Aorta (tissue), 5 donors: ENCODE measurements at regions not wholly inside any gene's neighbourhood (a gene's known extent, or its start where the extent isn't known, plus 50 kb on each side); places are given as distances from the start of the nearest gene placed in this dataset.

Source experiments
- ATAC-seq: fragments of 200-7000 bp; cut with Tn5 transposase; one replicate; pipeline ENCODE4 v1.9.1; 2022; ENCODE audit warnings: moderate library complexity; ENCODE audit not compliant: low FRiP score
- DNase-seq, 2 donors: peaks; one replicate each; pipeline ENCODE4 v3.0.0-alpha.2; 2020
- H3K27ac ChIP-seq, 2 donors: one replicate each; pipeline ENCODE4 v1.5.1; 2013; ENCODE audit warnings: low read length in 2 of 2, mild to moderate bottlenecking in 2 of 2, moderate library complexity in 2 of 2, control low read depth in 1 of 2, inconsistent platforms in 1 of 2, low read depth in 1 of 2
- H3K27me3 ChIP-seq, 2 donors: one replicate each; pipeline ENCODE4 v1.6.1; 2013; ENCODE audit warnings: control low read depth in 1 of 2, low read length in 1 of 2, mild to moderate bottlenecking in 1 of 2, moderate library complexity in 1 of 2; ENCODE audit not compliant: insufficient read depth in 2 of 2, control insufficient read depth in 1 of 2
- H3K36me3 ChIP-seq, 2 donors: one replicate each; pipeline ENCODE4 v1.6.1; 2013; ENCODE audit warnings: control low read depth in 1 of 2, low read length in 1 of 2, mild to moderate bottlenecking in 1 of 2; ENCODE audit not compliant: insufficient read depth in 2 of 2, control insufficient read depth in 1 of 2
- H3K4me1 ChIP-seq, 2 donors: one replicate each; pipeline ENCODE4 v1.6.1; 2013; ENCODE audit warnings: low read length in 2 of 2, control low read depth in 1 of 2, mild to moderate bottlenecking in 1 of 2, moderate library complexity in 1 of 2; ENCODE audit not compliant: insufficient read depth in 2 of 2, control insufficient read depth in 1 of 2
- H3K4me3 ChIP-seq, 2 donors: one replicate each; pipeline ENCODE4 v1.5.1; 2013; ENCODE audit warnings: low read length in 2 of 2, control low read depth in 1 of 2, mild to moderate bottlenecking in 1 of 2
- H3K9me3 ChIP-seq: one replicate; pipeline ENCODE4 v1.6.1; 2013; ENCODE audit warnings: mild to moderate bottlenecking, low read length; ENCODE audit not compliant: control insufficient read depth
- WGBS, 2 donors: extraction: QIAGEN DNeasy Blood & Tissue Kit; methylation state at CpG; one replicate each; pipeline ENCODE4 v1.1.7; 2013; 5-methylcytosine and 5-hydroxymethylcytosine counted together
- intact Hi-C, 2 donors: fragments of 100-400 bp; cut with DNase I; formaldehyde crosslinking; loops; one replicate each; pipeline versions ENCODE4 v1.14.2 to v1.15.0; 2022
- donor health status: healthy with polysubstance abuse.
- donor health status: Bipolar disorder and iron deficiency.
- donor health status: DM: no; HTN: no; CAD: no.
- donor health status: DM: no; HTN: no; CAD: no.
- donor health status: DM: yes; HTN: yes; CAD: no.

GRCh38 chr6:144834426-144835038, 549.4 kb downstream of the UTRN start:
- intact Hi-C loops, result no loop called here
- Histone ChIP-seq H3K4me1 (no peaks in the 10 kb centered on the region), H3K27me3 (no peaks in the 10 kb centered on the region), H3K27ac (no peak overlapping the region), H3K36me3 (peaks cover 7 to 9% of the 10 kb centered on the region in 2 donors), H3K4me3 (no peak overlapping the region), H3K9me3 (no peaks in the 10 kb centered on the region)
- DNase-seq (no peak), ATAC-seq (no peak)
- WGBS, 2 donors, result 73 to 76% methylated on average over 6 of the region's 6 CpGs

- Histone ChIP-seq H3K27ac (no peak overlapping the region), H3K27me3 (no peaks in the 10 kb centered on the region), H3K36me3 (peaks cover 7 to 10% of the 10 kb centered on the region in 2 donors), H3K4me3 (no peak overlapping the region), H3K4me1 (no peaks in the 10 kb centered on the region), H3K9me3 (no peaks in the 10 kb centered on the region)
- DNase-seq, result no peak
- no peak for ATAC-seq
- 91 to 94% methylated on average over 6 of the region's 6 CpGs for WGBS, 2 donors
- intact Hi-C loops, result no loop called here
These were observed 550.3 kb downstream of the UTRN start for GRCh38 chr6:144835322-144835973.

GRCh38 chr6:144840619-144841018, 555.5 kb downstream of the UTRN start:
- Histone ChIP-seq H3K4me1 (no peaks in the 10 kb centered on the region), H3K27me3 (no peaks in the 10 kb centered on the region), H3K27ac (no peak overlapping the region), H3K9me3 (no peaks in the 10 kb centered on the region), H3K4me3 (no peak overlapping the region), H3K36me3 (peaks cover 3 to 8% of the 10 kb centered on the region in 2 donors)
- intact Hi-C loops, result no loop called here
- DNase-seq, result no peak
- WGBS, 2 donors, result 82 to 89% methylated on average over 10 of the region's 10 CpGs
- no peak for ATAC-seq

- Histone ChIP-seq H3K4me1 (no peaks in the 10 kb centered on the region), H3K27me3 (no peaks in the 10 kb centered on the region), H3K9me3 (no peaks in the 10 kb centered on the region), H3K36me3 (peaks cover 0 to 6% of the 10 kb centered on the region in 2 donors), H3K4me3 (no peak overlapping the region), H3K27ac (no peak overlapping the region)
- ATAC-seq (no peak), DNase-seq (no peak)
- intact Hi-C loops, result no loop called here
- 56 to 70% methylated on average over 1 of the region's 1 CpG for WGBS, 2 donors
These were observed 558.6 kb downstream of the UTRN start for GRCh38 chr6:144843701-144844100.

GRCh38 chr6:144844596-144844995, 559.5 kb downstream of the UTRN start:
- WGBS, 2 donors, result 63 to 70% methylated on average over 3 of the region's 3 CpGs
- DNase-seq, result no peak
- Histone ChIP-seq H3K4me3 (no peak overlapping the region), H3K36me3 (peaks cover 0 to 3% of the 10 kb centered on the region in 2 donors), H3K27ac (no peak overlapping the region), H3K9me3 (no peaks in the 10 kb centered on the region), H3K27me3 (no peaks in the 10 kb centered on the region), H3K4me1 (no peaks in the 10 kb centered on the region)
- intact Hi-C loops, result no loop called here
- ATAC-seq, result no peak

- Histone ChIP-seq H3K27ac (no peak overlapping the region), H3K4me3 (no peak overlapping the region), H3K9me3 (no peaks in the 10 kb centered on the region), H3K27me3 (no peaks in the 10 kb centered on the region), H3K4me1 (no peaks in the 10 kb centered on the region), H3K36me3 (peaks cover 0 to 4% of the 10 kb centered on the region in 2 donors)
- no peak for DNase-seq
- ATAC-seq, result no peak
- intact Hi-C loops, result no loop called here
These were observed 560.1 kb downstream of the UTRN start for GRCh38 chr6:144845186-144845585.

GRCh38 chr6:144847916-144848315, 562.8 kb downstream of the UTRN start:
- Histone ChIP-seq H3K4me3 (no peak overlapping the region), H3K4me1 (no peaks in the 10 kb centered on the region), H3K27me3 (no peaks in the 10 kb centered on the region), H3K27ac (no peak overlapping the region), H3K9me3 (no peaks in the 10 kb centered on the region), H3K36me3 (peaks cover 2 to 3% of the 10 kb centered on the region in 2 donors)
- no peak for ATAC-seq
- intact Hi-C loops, result no loop called here
- no peak for DNase-seq
- WGBS, 2 donors, result 90 to 97% methylated on average over 2 of the region's 2 CpGs

- Histone ChIP-seq H3K4me3 (no peak overlapping the region), H3K36me3 (peaks cover 2 to 3% of the 10 kb centered on the region in 2 donors), H3K4me1 (no peaks in the 10 kb centered on the region), H3K27me3 (no peaks in the 10 kb centered on the region), H3K27ac (no peak overlapping the region), H3K9me3 (no peaks in the 10 kb centered on the region)
- DNase-seq (no peak), ATAC-seq (no peak)
- intact Hi-C loops, result no loop called here
- 98% methylated on average over 2 of the region's 2 CpGs for WGBS, 2 donors
These were observed 564.8 kb downstream of the UTRN start for GRCh38 chr6:144849920-144850319.

GRCh38 chr6:144853603-144854002, 568.5 kb downstream of the UTRN start:
- H3K27ac ChIP-seq, result no peak overlapping the region
- no peaks in the 10 kb centered on the region for H3K4me1 ChIP-seq
- H3K9me3 ChIP-seq, result no peaks in the 10 kb centered on the region
- WGBS, 2 donors, result 78 to 83% methylated on average over 4 of the region's 4 CpGs
- no peak for DNase-seq
- no peak overlapping the region for H3K4me3 ChIP-seq
- H3K27me3 ChIP-seq, result no peaks in the 10 kb centered on the region
- intact Hi-C loops, result no loop called here
- H3K36me3 ChIP-seq, result peaks cover 2 to 3% of the 10 kb centered on the region in 2 donors
- ATAC-seq, result no peak
